H9 (cell line): ENCODE measurements at regions not wholly inside any gene's neighbourhood (a gene's known extent, or its start where the extent isn't known, plus 50 kb on each side); places are given as distances from the start of the nearest gene placed in this dataset.

Source experiments
- DNase-seq: peaks from one replicate; pipeline ENCODE4 v3.0.0-alpha.2; 2017
- H2AFZ ChIP-seq: one replicate; pipeline ENCODE4 v1.6.1; 2013; ENCODE audit warnings: mild to moderate bottlenecking, low read length, control low read depth, moderate library complexity
- H2AK5ac ChIP-seq: 2 replicates; pipeline ENCODE4 v1.6.1; 2013; ENCODE audit warnings: low read length, control low read depth, mixed read lengths; ENCODE audit not compliant: insufficient read length
- H2BK120ac ChIP-seq: one replicate; pipeline ENCODE4 v1.6.1; 2013; ENCODE audit warnings: low read depth, mild to moderate bottlenecking, low read length, control low read depth, inconsistent platforms; ENCODE audit not compliant: poor library complexity, severe bottlenecking
- H2BK12ac ChIP-seq: 2 replicates; pipeline ENCODE4 v1.6.1; 2013; ENCODE audit warnings: low read length, control low read depth, mixed read lengths, low read depth; ENCODE audit not compliant: insufficient read length
- H2BK15ac ChIP-seq: 2 replicates; pipeline ENCODE4 v1.6.1; 2013; ENCODE audit warnings: low read depth, low read length, control low read depth
- H2BK20ac ChIP-seq: one replicate; pipeline ENCODE4 v1.6.1; 2013; ENCODE audit warnings: low read depth, mild to moderate bottlenecking, low read length, control low read depth, inconsistent platforms; ENCODE audit not compliant: poor library complexity, severe bottlenecking
- H2BK5ac ChIP-seq: 2 replicates; pipeline ENCODE4 v1.6.1; 2013; ENCODE audit warnings: low read length, control low read depth, mixed read lengths; ENCODE audit not compliant: insufficient read length
- H3K14ac ChIP-seq: 2 replicates; pipeline ENCODE4 v1.6.1; 2013; ENCODE audit warnings: low read length, control low read depth; ENCODE audit not compliant: insufficient read depth
- H3K18ac ChIP-seq: 2 replicates; pipeline ENCODE4 v1.6.1; 2013; ENCODE audit warnings: low read depth, mild to moderate bottlenecking, mixed read lengths, low read length, control low read depth; ENCODE audit not compliant: insufficient read length
- H3K23ac ChIP-seq: 2 replicates; pipeline ENCODE4 v1.6.1; 2013; ENCODE audit warnings: low read length, control low read depth, mixed read lengths, low read depth; ENCODE audit not compliant: insufficient read length
- H3K23me2 ChIP-seq: 2 replicates; pipeline ENCODE4 v1.6.1; 2013; ENCODE audit warnings: low read depth, mild to moderate bottlenecking, mixed read lengths, low read length, control low read depth; ENCODE audit not compliant: insufficient read length, poor library complexity, severe bottlenecking
- H3K27ac ChIP-seq: 2 replicates; pipeline ENCODE4 v1.5.1; 2013; ENCODE audit warnings: low read length, control low read depth, mixed read lengths, low read depth; ENCODE audit not compliant: insufficient read length
- H3K27me3 ChIP-seq: 2 replicates; pipeline ENCODE4 v1.6.1; 2013; ENCODE audit warnings: low read length, control low read depth, inconsistent platforms; ENCODE audit not compliant: insufficient read depth
- H3K4ac ChIP-seq: 2 replicates; pipeline ENCODE4 v1.6.1; 2013; ENCODE audit warnings: low read depth, mild to moderate bottlenecking, control low read depth, inconsistent platforms, low read length, moderate library complexity
- H3K4me1 ChIP-seq: 2 replicates; pipeline ENCODE4 v1.6.1; 2013; ENCODE audit warnings: low read length, control low read depth, inconsistent platforms; ENCODE audit not compliant: insufficient read depth
- H3K4me2 ChIP-seq: 2 replicates; pipeline ENCODE4 v1.6.1; 2013; ENCODE audit warnings: low read length, control low read depth, mixed read lengths; ENCODE audit not compliant: insufficient read length, insufficient read depth
- H3K56ac ChIP-seq: 2 replicates; pipeline ENCODE4 v1.6.1; 2013; ENCODE audit warnings: low read depth, mild to moderate bottlenecking, mixed read lengths, low read length, control low read depth; ENCODE audit not compliant: insufficient read length
- H3K79me1 ChIP-seq: 2 replicates; pipeline ENCODE4 v1.6.1; 2013; ENCODE audit warnings: low read depth, mild to moderate bottlenecking, moderate library complexity, low read length, control low read depth, inconsistent platforms; ENCODE audit not compliant: insufficient read depth, poor library complexity, severe bottlenecking
- H3K79me2 ChIP-seq: 2 replicates; pipeline ENCODE4 v1.6.1; 2013; ENCODE audit warnings: low read length, control low read depth, inconsistent platforms; ENCODE audit not compliant: insufficient read depth
- H3K9ac ChIP-seq: 2 replicates; pipeline ENCODE4 v1.6.1; 2013; ENCODE audit warnings: low read length, control low read depth, mixed read lengths; ENCODE audit not compliant: insufficient read length; ENCODE audit errors: extremely low read depth
- H3K9me3 ChIP-seq: one replicate; pipeline ENCODE4 v1.6.1; 2013; ENCODE audit warnings: low read depth, low read length, inconsistent platforms; ENCODE audit not compliant: control insufficient read depth
- H3T11ph ChIP-seq: one replicate; pipeline ENCODE4 v1.6.1; 2013; ENCODE audit warnings: mild to moderate bottlenecking, low read length, control low read depth, inconsistent platforms
- H4K20me1 ChIP-seq: one replicate; pipeline ENCODE4 v1.6.1; 2013; ENCODE audit not compliant: control insufficient read depth, insufficient read length, insufficient read depth
- H4K5ac ChIP-seq: 2 replicates; pipeline ENCODE4 v1.6.1; 2013; ENCODE audit warnings: low read depth, mild to moderate bottlenecking, mixed read lengths, low read length, control low read depth; ENCODE audit not compliant: insufficient read length
- H4K8ac ChIP-seq: replicated peaks from 2 replicates; pipeline ENCODE4 v1.6.1; 2013; ENCODE audit warnings: low read length, control low read depth, mixed read lengths, low read depth; ENCODE audit not compliant: insufficient read length
- H4K91ac ChIP-seq: 2 replicates; pipeline ENCODE4 v1.6.1; 2013; ENCODE audit warnings: low read depth, mild to moderate bottlenecking, moderate library complexity, mixed read lengths, low read length, control low read depth; ENCODE audit not compliant: insufficient read length
- H3K27ac Mint-ChIP-seq, 3 experiments: 2 replicates in 2 of 3; 3 replicates in 1 of 3; pipeline ENCODE4 v1.8.0; 2020 to 2021; ENCODE audit warnings: mixed read lengths in 3 of 3, mild to moderate bottlenecking in 1 of 3, moderate library complexity in 1 of 3
- H3K27me3 Mint-ChIP-seq: 2 replicates; pipeline ENCODE4 v1.8.0; 2021; ENCODE audit warnings: low read depth, mild to moderate bottlenecking, moderate library complexity, mixed read lengths
- H3K36me3 Mint-ChIP-seq, 3 experiments: 2 replicates in 2 of 3; 3 replicates in 1 of 3; pipeline ENCODE4 v1.8.0; 2020 to 2021; ENCODE audit warnings: low read depth in 3 of 3, mixed read lengths in 3 of 3; ENCODE audit not compliant: insufficient read depth in 1 of 3
- H3K4me1 Mint-ChIP-seq, 2 experiments: 2 replicates each; pipeline ENCODE4 v1.8.0; 2020; ENCODE audit warnings: mixed read lengths in 2 of 2
- H3K4me3 Mint-ChIP-seq, 2 experiments: 2 replicates in 1 of 2; 3 replicates in 1 of 2; pipeline ENCODE4 v1.8.0; 2020 to 2021; ENCODE audit warnings: mild to moderate bottlenecking in 2 of 2, mixed read lengths in 2 of 2, moderate library complexity in 1 of 2
- H3K9me3 Mint-ChIP-seq, 2 experiments: 2 replicates in 1 of 2; 3 replicates in 1 of 2; pipeline ENCODE4 v1.8.0; 2020; ENCODE audit warnings: mild to moderate bottlenecking in 2 of 2, mixed read lengths in 2 of 2, moderate library complexity in 1 of 2
- CTCF ChIP-seq: fragments of 200-600 bp; sonication (generic); conservative IDR thresholded peaks from 3 replicates; pipeline ENCODE4 v1.8.0; 2021; ENCODE audit warnings: antibody characterized with exemption, mild to moderate bottlenecking
- WGBS: extraction: QIAGEN DNeasy Blood & Tissue Kit; methylation state at CpG from one replicate; pipeline ENCODE4 v1.1.7; 2013; ENCODE audit warnings: missing lambda C conversion rate, low lambda C conversion rate, mixed read lengths; ENCODE audit not compliant: insufficient read length; ENCODE audit errors: extremely low coverage; 5-methylcytosine and 5-hydroxymethylcytosine counted together

- H2BK20ac ChIP-seq: no peak overlapping the region
- no peaks in the 10 kb centered on the region for H3K79me1 ChIP-seq
- H2BK12ac ChIP-seq: no peak overlapping the region
- no peak overlapping the region for H3K4me3 Mint-ChIP-seq
- H3K27ac ChIP-seq: no peak overlapping the region
- H3K9me3 ChIP-seq: no peaks in the 10 kb centered on the region
- no peaks in the 10 kb centered on the region for H3K27me3 Mint-ChIP-seq
- no peak overlapping the region for H2BK5ac ChIP-seq
- no peaks in the 10 kb centered on the region for H3K79me2 ChIP-seq
- no peak for TF ChIP-seq CTCF
- H4K91ac ChIP-seq: no peak overlapping the region
- H3K23ac ChIP-seq: no peak overlapping the region
- no peaks in the 10 kb centered on the region for H3K23me2 ChIP-seq
- H3K14ac ChIP-seq: no peak overlapping the region
- no peak overlapping the region for H3T11ph ChIP-seq
- no peaks in the 10 kb centered on the region for H3K4me1 ChIP-seq
- H2BK15ac ChIP-seq: no peak overlapping the region
- H3K4ac ChIP-seq: no peak overlapping the region
- no CpG with 5 or more reads among the region's 1 CpG for WGBS
- H3K9me3 Mint-ChIP-seq: no peaks in the 10 kb centered on the region
- no peak overlapping the region for H2AFZ ChIP-seq
- no peaks in the 10 kb centered on the region for H4K20me1 ChIP-seq
- no peak overlapping the region for H3K56ac ChIP-seq
- H3K4me2 ChIP-seq: no peak overlapping the region
- H3K27ac Mint-ChIP-seq: no peak overlapping the region
- no peaks in the 10 kb centered on the region for H3K27me3 ChIP-seq
- H3K9ac ChIP-seq: no peak overlapping the region
- H4K5ac ChIP-seq: no peak overlapping the region
- DNase-seq: no peak
- no peak overlapping the region for H4K8ac ChIP-seq
- no peak overlapping the region for H2BK120ac ChIP-seq
- no peaks in the 10 kb centered on the region for H3K36me3 Mint-ChIP-seq
- H2AK5ac ChIP-seq: no peak overlapping the region
- peaks cover 2 to 4% of the 10 kb centered on the region in 2 experiments; a peak in 2 of 4 replicates for H3K4me1 Mint-ChIP-seq
- no peak overlapping the region for H3K18ac ChIP-seq
Measured at GRCh38 chr14:38723277-38723676, 379.8 kb downstream of the SEC23A start.
